HG03139 (cell line): ENCODE measurements at regions not wholly inside any gene's neighbourhood (a gene's known extent, or its start where the extent isn't known, plus 50 kb on each side); places are given as distances from the start of the nearest gene placed in this dataset.
A peak's percentile ranks its signal among the peaks of the same experiment; 100 is the strongest.
"Not testable (repeated sequence)": the region's sequence is repeated elsewhere in the genome, so short reads cannot be mapped to it uniquely, and the experiment has no call there.

Experiments used
- ATAC-seq: cut with Tn5 transposase; IDR thresholded peaks from one replicate; pipeline ENCODE4 v1.9.1; 2021; ENCODE audit not compliant: unreplicated experiment

DNA sequence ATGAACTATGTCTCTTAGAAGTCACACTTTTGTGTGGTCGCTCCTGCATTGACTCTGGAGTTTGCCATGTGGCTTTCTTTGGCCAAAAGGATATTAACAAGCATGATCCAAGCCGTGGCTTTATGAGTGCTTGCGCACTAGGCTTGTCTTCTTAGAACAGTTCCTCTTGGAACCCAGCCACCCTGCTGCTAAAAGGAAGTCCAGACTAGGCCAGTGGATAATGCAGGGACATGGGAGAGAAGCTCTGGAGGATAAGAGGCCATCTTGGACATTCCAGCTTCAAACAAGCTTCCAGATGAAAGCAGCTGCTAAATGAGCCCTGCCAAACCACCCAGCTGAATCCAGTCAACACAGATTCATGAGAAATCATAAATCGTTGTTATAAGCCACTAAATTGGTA, 346.4 kb downstream of the CDC5L start:
- ATAC-seq: no peak

DNA sequence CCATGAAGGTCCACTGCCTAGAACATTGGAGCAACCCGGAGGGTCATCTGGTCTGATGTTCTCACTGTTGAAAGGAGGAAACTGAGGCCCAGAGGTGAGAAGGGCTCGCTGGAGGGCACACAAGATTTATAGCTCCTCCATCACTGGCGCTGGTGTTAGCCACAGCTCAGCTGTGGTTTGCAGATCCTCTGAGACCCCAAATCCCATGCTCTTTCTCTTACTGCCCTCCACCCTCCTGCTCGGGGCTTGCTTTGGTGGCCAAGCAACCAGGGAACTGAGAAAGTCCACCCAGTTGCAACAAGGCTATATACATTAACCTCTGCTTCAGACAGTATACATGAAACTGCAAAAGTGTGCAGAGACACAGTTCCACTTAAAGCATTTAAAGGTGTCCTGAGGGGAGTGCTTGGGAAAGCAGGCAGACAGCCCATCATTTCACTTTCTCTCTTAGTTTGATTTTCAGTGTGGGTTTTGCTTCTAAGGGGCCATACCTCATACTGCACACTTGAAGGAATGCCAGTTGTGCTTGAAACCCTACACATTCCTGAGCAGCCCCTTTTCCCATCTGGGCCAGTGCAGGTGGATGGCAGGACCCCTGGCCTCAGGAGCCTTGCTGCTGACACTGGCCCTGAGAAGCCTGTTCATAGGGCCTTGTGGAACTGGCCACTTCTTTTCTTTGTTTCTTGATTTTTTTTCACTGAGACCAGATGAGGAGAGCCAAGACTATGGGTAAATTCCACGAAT, 347.6 kb downstream of the CDC5L start:
- no peak for ATAC-seq

DNA sequence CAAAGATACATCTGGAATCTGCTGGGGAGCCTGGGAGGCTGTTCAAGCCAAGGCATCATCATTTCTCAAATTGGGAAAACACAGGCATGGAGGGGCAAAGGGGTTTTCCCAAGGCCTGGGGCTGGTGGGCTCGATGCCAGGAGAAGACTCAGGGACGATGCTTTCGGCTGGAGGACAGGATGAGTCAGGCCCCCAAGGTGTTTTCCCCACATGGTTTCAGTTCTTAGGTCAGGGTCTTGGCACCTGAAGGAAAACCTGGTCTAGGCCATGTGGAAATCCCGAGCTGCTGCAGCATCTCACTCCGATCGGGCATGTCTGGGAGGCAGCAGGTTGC, 348.1 kb downstream of the CDC5L start:
- peak; percentile 45 for ATAC-seq

DNA sequence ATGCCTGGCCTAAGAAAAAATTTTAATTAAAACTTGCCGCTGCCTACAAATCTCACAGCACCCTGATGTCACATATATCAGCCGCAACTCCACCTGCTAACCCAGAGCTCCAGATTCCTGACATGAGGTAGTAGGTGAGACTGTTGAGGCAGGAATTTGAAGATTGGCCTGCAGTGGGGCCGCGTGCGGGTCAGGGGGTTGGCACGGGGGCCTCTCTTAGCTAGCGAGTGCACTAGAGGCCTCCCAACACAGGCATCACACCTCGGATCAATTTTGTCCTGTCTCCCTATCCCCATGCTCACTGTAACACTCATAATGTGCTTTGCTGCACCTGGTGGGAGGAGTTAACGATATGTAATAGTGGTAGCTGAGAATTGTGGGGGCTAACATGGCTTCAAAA, 349.8 kb downstream of the CDC5L start:
- no peak for ATAC-seq

DNA sequence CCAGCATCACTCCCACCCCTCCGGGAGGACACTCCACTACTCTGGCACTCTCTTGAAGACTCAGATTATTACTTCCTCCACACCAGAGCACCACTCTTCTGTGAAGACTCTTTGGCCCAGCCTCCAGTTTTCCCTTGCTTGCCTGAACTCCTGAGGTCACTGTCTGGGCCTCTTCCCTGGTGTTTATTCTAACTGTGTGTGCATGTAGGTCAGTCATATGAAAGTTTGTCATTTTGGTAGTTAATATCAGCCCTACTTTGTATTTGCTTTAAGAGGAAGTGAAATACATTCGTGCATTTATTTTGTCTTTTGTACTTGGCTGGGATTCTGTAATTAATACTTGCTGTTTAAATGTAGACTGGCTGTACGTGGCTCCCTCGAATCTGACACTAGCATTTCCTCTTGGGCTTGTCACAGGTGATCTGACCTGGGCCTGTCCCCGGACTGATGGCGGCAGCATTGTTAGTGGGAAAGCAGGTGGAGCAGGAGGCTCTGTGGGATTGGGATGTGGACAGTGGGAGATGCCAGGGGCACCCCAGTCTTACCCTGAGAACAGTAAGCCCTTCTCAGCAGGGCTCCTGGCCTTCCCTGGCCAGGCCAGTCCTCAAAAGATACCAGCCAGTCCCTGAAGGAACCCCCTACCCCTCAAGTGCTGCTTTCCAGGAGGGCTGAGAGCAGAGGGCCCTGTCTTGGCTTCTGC, 350.5 kb downstream of the CDC5L start:
- no peak for ATAC-seq

DNA sequence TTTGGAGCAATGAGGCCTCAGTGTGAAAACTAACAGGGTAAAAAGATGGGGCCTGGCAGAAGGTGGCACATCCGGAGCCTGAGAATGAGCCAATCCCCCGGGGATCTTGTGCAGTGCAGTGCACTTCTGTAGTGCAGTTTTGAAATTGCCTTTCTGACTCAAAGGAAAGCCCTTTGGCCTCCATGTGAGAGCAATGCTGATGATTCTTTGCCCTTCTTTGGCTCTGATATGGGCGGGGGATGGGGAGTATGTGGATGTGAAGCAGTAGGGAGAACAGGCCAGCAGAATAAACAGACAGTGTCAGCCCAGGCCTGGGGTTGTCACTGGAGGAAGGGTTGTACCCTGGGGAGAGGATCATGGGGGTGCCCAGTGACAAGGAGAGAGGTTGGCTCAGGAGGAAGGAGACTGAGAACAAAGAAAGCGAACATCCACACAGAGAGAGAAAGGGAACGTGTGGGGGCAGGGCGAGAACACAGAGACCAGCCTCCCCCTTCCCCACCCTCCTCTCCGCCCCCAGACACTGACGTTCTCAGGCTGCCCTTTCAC, 351.2 kb downstream of the CDC5L start:
- ATAC-seq: no peak

DNA sequence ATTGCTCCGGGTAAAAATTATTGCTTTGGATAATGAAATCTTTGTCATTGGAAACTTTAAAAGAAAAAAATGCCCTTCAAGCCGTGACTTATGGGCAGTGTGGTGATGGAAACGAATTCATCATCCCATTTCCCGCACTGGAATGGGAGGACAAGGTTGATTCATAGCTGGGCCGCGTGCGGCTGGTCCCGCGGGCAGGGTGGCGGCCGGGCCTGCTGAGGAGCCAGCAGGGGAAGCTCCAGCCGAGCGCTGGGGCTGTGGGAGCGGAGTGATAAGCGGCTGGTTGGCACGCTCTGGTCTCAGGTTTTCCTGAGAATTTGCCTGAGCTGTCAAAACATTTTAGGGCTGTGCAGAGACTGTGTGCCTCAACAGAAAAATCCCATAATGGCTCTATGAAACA, 351.7 kb downstream of the CDC5L start:
- ATAC-seq: no peak

DNA sequence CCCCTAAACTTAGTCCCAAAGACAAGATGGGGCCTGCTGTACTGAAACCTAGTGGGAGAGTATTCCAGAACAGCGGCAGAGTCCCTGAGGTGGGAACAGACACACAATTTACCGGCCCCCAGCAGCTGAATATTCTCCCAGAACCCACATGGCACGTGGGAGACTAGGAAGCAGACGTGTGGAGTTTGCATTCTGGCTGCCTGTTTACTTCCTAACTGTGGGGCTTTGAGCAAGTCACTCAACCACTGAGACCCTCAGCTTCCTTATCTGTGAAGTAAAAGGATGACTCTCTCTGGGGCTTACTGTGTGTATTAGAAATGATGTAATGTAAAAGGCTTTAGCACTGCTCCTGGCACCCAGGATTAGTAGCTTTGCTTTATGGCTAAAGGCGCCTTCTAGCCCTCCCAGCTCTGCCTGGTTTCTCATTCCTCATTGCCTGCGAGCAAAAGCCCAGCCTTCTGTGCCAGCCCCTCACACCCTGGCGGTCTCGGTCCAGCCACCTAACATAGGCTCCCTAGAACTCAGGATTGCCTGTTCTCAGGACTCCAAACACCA, 353.1 kb downstream of the CDC5L start:
- no peak for ATAC-seq

DNA sequence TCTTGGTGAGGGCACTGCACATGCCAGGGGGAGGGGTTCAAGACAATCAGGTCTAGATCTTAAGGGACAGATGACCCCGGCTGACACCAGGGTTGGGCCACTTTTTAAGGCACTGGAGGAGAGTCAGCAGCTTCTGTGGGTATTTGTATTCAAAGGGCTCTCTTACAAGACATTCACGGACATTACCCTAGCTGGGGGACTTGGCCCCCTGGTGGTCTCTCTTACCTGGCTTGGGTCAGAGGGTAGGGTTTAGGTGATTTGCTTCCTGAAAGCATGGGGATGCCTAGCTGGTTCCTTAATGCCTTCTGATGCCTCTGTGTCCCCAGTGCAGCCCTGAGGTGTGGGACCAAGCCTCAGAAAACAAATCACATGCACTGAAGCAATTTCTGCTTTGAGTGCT, 354.7 kb downstream of the CDC5L start:
- no peak for ATAC-seq

DNA sequence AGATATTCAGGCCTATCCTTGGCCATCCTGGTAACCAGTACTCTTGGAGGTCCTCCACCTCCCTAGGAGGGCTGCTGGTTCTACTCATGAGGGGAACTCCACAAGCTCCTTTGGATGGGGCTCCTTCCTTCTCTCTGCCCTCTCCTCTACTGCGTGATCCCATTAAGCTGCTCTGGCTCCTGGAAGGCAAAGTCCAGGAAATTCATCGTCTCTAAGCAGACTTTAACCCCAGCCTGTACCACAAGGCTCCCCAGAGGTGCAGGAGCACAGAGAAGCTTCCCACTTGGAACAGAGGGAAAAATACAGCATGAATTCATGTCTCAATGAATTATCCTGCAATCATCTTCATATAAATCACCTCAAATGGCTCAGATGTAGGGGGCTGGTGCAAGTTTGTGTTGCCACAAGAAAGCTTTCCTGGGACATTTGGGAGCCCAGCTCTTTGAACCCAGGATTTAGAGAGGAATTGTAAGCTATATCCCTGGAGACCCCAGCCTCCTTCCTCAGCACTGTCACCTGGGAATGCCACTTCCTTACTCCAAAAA, 355.4 kb downstream of the CDC5L start:
- no peak for ATAC-seq

DNA sequence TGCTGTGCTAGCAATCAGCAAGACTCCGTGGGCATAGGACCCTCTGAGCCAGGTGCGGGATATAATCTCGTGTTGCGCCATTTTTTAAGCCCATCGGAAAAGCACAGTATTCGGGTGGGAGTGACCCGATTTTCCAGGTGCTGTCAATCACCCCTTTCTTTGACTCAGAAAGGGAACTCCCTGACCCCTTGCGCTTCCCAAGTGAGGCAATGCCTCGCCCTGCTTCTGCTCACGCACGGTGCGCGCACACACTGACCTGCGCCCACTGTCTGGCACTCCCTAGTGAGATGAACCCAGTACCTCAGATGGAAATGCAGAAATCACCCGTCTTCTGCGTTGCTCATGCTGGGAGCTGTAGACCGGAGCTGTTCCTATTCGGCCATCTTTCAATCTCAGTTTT, 372.6 kb downstream of the CDC5L start:
- not testable (repeated sequence) for ATAC-seq

DNA sequence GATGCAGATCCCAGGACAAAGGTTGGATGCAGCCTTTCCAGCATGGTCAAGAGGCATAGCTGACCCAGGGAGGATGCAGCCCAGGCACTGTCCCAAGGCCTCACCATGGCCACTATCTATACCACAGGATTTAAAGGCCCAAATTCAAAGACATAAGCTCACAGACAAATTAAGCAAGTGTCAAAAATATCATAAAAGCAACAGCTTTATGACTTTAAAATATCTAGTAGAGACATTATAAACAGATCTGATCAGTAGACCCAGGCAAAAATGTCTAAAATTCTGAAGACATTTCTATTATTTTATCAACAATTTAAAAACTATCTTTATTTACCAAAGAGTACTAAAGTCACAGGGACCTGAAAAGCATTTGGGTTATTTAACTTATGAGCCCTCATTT, 373.5 kb downstream of the CDC5L start:
- no peak for ATAC-seq

DNA sequence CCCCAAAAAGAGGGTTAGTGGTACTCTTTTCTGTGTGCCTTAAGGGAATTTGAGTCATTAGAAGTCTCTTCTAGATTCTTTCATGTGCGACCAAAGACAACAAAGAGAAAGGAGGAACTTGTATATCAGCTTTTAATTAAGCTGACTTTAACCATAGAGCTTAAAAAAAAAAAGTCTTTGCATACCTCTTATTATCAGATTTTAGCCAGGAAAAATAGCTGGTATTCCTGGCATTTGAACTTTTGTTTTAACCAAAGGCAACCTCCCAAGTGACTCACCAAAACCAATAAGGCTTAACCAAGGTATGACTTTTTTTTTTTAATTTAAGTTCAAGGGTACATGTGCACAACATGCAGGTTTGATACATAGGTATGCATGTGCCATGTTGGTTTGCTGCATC, 375.0 kb downstream of the CDC5L start:
- ATAC-seq: no peak

DNA sequence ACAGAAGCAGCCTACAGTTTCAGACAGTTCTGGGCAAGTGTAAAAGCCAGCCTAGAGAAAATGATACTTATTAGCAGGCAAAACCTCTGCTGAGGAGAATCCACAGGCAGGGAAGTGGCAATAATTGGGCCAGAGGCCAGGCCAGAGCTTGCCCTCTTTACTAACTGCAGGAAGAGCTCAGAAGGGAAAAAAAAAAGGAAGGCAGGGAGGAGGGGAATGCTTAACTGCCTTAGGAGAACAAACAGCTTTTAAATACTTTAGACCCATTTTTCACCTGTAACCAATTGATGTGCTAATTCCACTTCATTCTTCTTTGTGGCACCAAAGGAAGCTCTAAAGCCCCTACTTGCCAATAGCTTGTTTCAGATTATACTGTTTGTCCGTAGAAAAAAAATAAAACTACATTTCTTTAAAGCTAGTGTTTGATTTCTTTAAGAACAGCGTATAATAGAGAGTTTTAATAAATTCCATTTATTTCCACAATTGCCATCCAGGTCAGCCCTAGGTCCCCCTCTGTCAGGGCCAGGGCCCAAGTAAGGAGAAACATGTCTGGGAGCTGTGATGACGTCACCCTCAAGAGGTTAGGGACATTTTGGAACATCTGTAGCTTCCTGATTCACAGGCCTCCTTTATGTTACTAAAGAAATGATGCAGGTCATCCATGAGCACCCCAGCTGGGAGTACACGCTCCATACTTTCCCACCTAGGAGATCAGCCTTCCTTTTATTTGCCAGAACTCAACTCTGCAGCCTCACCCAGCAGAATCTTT, 384.3 kb downstream of the CDC5L start:
- ATAC-seq: no peak

DNA sequence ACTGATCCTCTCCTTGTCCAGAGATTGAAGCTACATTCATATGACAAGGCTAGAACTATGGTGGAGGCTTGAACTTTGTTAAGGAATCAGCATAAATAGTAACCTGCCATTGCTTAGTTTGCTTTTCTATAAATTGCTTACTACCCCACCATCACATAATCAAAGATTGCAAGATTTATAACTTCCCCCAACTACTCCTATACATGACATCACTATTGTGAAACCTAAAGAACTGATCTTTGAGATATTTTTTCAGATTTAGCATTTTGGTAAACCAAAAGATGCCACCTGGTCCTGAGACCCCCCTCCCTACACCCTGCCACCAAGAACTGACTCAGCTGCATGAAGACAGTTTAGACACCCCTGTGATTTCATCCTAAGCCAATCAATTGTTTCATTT, 385.3 kb downstream of the CDC5L start:
- ATAC-seq: no peak

DNA sequence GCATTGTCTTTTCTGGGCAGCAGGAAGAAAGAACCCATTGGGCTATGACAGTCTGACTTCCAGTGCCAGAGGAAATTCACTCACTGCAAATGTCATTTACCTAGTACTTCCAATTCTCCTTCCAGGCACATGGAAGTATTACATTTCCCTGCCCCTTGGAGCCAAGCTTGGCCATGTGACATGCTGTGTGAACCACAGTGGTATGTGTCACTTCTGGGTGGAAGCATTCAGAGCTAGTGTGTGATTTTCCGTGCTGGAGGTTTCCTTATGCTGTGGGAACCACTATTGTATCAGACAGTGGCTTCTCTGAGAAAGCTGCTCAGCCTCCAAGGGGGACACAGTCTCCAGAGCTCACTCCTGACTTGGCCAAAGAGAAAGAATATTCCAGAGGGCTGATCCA, 387.6 kb downstream of the CDC5L start:
- ATAC-seq: no peak

DNA sequence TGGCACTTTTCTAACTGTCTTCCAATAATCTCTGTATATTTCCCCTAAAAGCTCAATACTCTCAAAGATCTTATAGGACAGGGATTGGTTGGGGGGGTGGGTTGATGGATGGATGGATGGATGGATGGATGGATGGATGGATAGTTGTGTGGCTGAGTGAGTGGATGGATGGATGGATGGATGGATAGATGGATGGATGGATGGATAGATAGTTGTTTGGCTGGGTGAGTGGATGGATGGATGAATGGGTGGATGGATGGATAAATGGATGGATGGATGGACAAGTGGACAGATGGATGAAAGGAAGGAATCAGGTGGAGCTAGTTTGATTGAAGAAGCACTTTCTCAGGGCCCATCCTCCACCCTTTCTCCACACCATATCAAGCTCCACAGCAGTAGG, 388.8 kb downstream of the CDC5L start:
- no peak for ATAC-seq

DNA sequence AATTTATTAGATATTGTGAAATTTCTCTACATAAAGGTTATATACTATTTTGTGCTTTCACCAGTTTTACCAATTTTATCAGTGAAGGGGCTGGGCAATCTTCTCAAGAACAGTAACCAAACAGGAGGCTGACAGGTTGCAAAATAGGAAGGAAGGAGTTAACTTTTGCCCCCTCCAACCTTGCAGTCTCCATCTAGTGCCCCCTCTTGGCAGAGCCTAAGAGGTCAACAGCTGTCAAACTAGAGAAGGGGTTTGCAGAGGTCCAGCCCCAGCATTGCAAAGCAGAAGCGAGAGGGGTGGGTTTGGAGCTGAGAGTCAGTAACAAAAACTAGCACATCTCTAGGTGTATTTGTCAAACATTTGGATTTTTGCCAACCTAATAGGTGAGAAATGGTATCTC, 391.0 kb downstream of the CDC5L start:
- no peak for ATAC-seq
